ENCODE measurements at regions not wholly inside any gene's neighbourhood (a gene's known extent, or its start where the extent isn't known, plus 50 kb on each side); places are given as distances from the start of the nearest gene placed in this dataset.
"Not testable (repeated sequence)": the region's sequence is repeated elsewhere in the genome, so short reads cannot be mapped to it uniquely, and the experiment has no call there.

GRCh38 chr4:140244328-140244727, 90.3 kb upstream of the MAML3 start:
- DNase-seq, result no peak

GRCh38 chr4:140243278-140243753, 89.3 kb upstream of the MAML3 start:
- DNase-seq, result no peak

GRCh38 chr4:140242357-140243277, 88.6 kb upstream of the MAML3 start:
- peak; percentile 12 for DNase-seq

GRCh38 chr4:140240237-140240636, 86.3 kb upstream of the MAML3 start:
- DNase-seq, result no peak

- no peak for DNase-seq
These were observed 85.3 kb upstream of the MAML3 start for GRCh38 chr4:140239311-140239710.

- DNase-seq, result no peak
These were observed 84.5 kb upstream of the MAML3 start for GRCh38 chr4:140238351-140239056.

GRCh38 chr4:140237616-140238350, 83.8 kb upstream of the MAML3 start:
- no peak for DNase-seq

- no peak for DNase-seq
These were observed 82.7 kb upstream of the MAML3 start for GRCh38 chr4:140236654-140237169.

GRCh38 chr4:140234697-140235060, 80.7 kb upstream of the MAML3 start:
- DNase-seq, result peak; percentile 39

- peak; percentile 17 for DNase-seq
These were observed 80.1 kb upstream of the MAML3 start for GRCh38 chr4:140233791-140234696.

- no peak for DNase-seq
These were observed 75.9 kb upstream of the MAML3 start for GRCh38 chr4:140229881-140230280.

GRCh38 chr4:140227286-140227685, 73.3 kb upstream of the MAML3 start:
- no peak for DNase-seq

- no peak for DNase-seq
These were observed 69.2 kb upstream of the MAML3 start for GRCh38 chr4:140223056-140223810.

- DNase-seq, result no peak
These were observed 68.2 kb upstream of the MAML3 start for GRCh38 chr4:140222171-140222570.

- DNase-seq, result no peak
These were observed 66.1 kb upstream of the MAML3 start for GRCh38 chr4:140220058-140220457.

GRCh38 chr4:140219567-140219966, 65.6 kb upstream of the MAML3 start:
- DNase-seq, result no peak

GRCh38 chr4:140219070-140219469, 65.1 kb upstream of the MAML3 start:
- DNase-seq, result not testable (repeated sequence)

GRCh38 chr4:140213749-140214148, 59.8 kb upstream of the MAML3 start:
- DNase-seq, result no peak

GRCh38 chr4:140213116-140213515, 59.1 kb upstream of the MAML3 start:
- DNase-seq, result no peak

GRCh38 chr4:140212646-140213045, 58.7 kb upstream of the MAML3 start:
- no peak for DNase-seq

- DNase-seq, result no peak
These were observed 58.2 kb upstream of the MAML3 start for GRCh38 chr4:140212194-140212593.

Measured in activated CD4-positive, alpha-beta T cell treated with anti-CD3 and anti-CD28 coated beads, Interleukin-2, amount 50 U/mL, for 16 hours (primary cell).